Neural crest cell (in vitro differentiated cells): ENCODE measurements at regions not wholly inside any gene's neighbourhood (a gene's known extent, or its start where the extent isn't known, plus 50 kb on each side); places are given as distances from the start of the nearest gene placed in this dataset.

Experiments used
- DNase-seq: peaks from one replicate; pipeline ENCODE4 v3.0.0; 2021; ENCODE audit warnings: low read depth, mixed read lengths, low spot score
- H3K27ac Mint-ChIP-seq: one replicate; pipeline ENCODE4 v1.8.0; 2021; ENCODE audit warnings: mild to moderate bottlenecking, mixed read lengths; ENCODE audit not compliant: unreplicated experiment
- H3K27me3 Mint-ChIP-seq: 2 replicates; pipeline ENCODE4 v1.8.0; 2021; ENCODE audit warnings: low read depth, mild to moderate bottlenecking, mixed read lengths
- H3K36me3 Mint-ChIP-seq: 2 replicates; pipeline ENCODE4 v1.8.0; 2021; ENCODE audit warnings: low read depth, mild to moderate bottlenecking, mixed read lengths
- H3K4me1 Mint-ChIP-seq: 2 replicates; pipeline ENCODE4 v1.8.0; 2021; ENCODE audit warnings: mixed read lengths
- H3K4me3 Mint-ChIP-seq: one replicate; pipeline ENCODE4 v1.8.0; 2021; ENCODE audit warnings: mild to moderate bottlenecking, mixed read lengths
- H3K9me3 Mint-ChIP-seq: 2 replicates; pipeline ENCODE4 v1.8.0; 2021; ENCODE audit warnings: mixed read lengths
- CTCF ChIP-seq: fragments of 200-600 bp; sonication (generic); conservative IDR thresholded peaks from 2 replicates; pipeline ENCODE4 v1.5.0; 2021; ENCODE audit warnings: antibody characterized with exemption, mild to moderate bottlenecking

GRCh38 chr1:95850165-95850649, 616.2 kb downstream of the RWDD3 start:
- H3K27me3 Mint-ChIP-seq: no peaks in the 10 kb centered on the region
- H3K9me3 Mint-ChIP-seq: no peaks in the 10 kb centered on the region
- no peak overlapping the region for H3K27ac Mint-ChIP-seq
- H3K36me3 Mint-ChIP-seq: no peaks in the 10 kb centered on the region
- H3K4me3 Mint-ChIP-seq: no peak overlapping the region
- no peak for DNase-seq
- no peaks in the 10 kb centered on the region for H3K4me1 Mint-ChIP-seq
- TF ChIP-seq CTCF: no peak

- H3K4me3 Mint-ChIP-seq: no peak overlapping the region
Observed at GRCh38 chr1:95850763-95851162, 616.8 kb downstream of the RWDD3 start.

GRCh38 chr1:95852483-95853070, 618.6 kb downstream of the RWDD3 start:
- H3K9me3 Mint-ChIP-seq: no peaks in the 10 kb centered on the region
- no peak overlapping the region for H3K4me3 Mint-ChIP-seq
- no peak for DNase-seq
- H3K27ac Mint-ChIP-seq: no peak overlapping the region
- H3K36me3 Mint-ChIP-seq: no peaks in the 10 kb centered on the region
- no peaks in the 10 kb centered on the region for H3K27me3 Mint-ChIP-seq
- no peaks in the 10 kb centered on the region for H3K4me1 Mint-ChIP-seq
- TF ChIP-seq CTCF: no peak

More at GRCh38 chr1:95850763-95851162, 616.8 kb downstream of the RWDD3 start:
- no peak for DNase-seq
- Mint-ChIP-seq H3K36me3 (no peaks in the 10 kb centered on the region), H3K27ac (no peak overlapping the region), H3K9me3 (no peaks in the 10 kb centered on the region), H3K4me1 (no peaks in the 10 kb centered on the region), H3K27me3 (no peaks in the 10 kb centered on the region)
- TF ChIP-seq CTCF: no peak

GRCh38 chr1:95854457-95854856, 620.4 kb downstream of the RWDD3 start:
- H3K4me1 Mint-ChIP-seq: no peaks in the 10 kb centered on the region
- no peaks in the 10 kb centered on the region for H3K9me3 Mint-ChIP-seq
- H3K27me3 Mint-ChIP-seq: no peaks in the 10 kb centered on the region
- no peak overlapping the region for H3K27ac Mint-ChIP-seq
- TF ChIP-seq CTCF: no peak
- H3K4me3 Mint-ChIP-seq: no peak overlapping the region
- no peaks in the 10 kb centered on the region for H3K36me3 Mint-ChIP-seq
- no peak for DNase-seq

GRCh38 chr1:95863086-95863485, 629.1 kb downstream of the RWDD3 start:
- Mint-ChIP-seq H3K9me3 (no peaks in the 10 kb centered on the region), H3K27me3 (no peaks in the 10 kb centered on the region), H3K4me1 (no peaks in the 10 kb centered on the region), H3K4me3 (no peak overlapping the region), H3K36me3 (no peaks in the 10 kb centered on the region), H3K27ac (no peak overlapping the region)
- DNase-seq: no peak
- no peak for TF ChIP-seq CTCF
